GM23338 (cell line): ENCODE measurements at regions not wholly inside any gene's neighbourhood (a gene's known extent, or its start where the extent isn't known, plus 50 kb on each side); places are given as distances from the start of the nearest gene placed in this dataset.

Experiments
- EZH2 ChIP-seq: fragments of 200-600 bp; sonication (generic); IDR thresholded peaks from one replicate; pipeline ENCODE4 v1.8.0; 2017; ENCODE audit warnings: antibody characterized with exemption, mild to moderate bottlenecking, low read depth; ENCODE audit not compliant: unreplicated experiment
- EZH2phosphoT487 ChIP-seq: fragments of 200-600 bp; sonication (generic); IDR thresholded peaks from one replicate; pipeline ENCODE4 v1.8.1; 2018; ENCODE audit warnings: antibody characterized with exemption; ENCODE audit not compliant: unreplicated experiment
- JUNB ChIP-seq: IDR thresholded peaks from one replicate; pipeline ENCODE4 v1.6.1; 2016; ENCODE audit warnings: antibody characterized with exemption; ENCODE audit not compliant: unreplicated experiment
- POLR2AphosphoS5 ChIP-seq: IDR thresholded peaks from 2 replicates; pipeline ENCODE4 v1.6.1; 2016; ENCODE audit warnings: antibody characterized with exemption, low read depth
- ZNF114 ChIP-seq: fragments of 250-450 bp; sonication (Bioruptor Pico); IDR thresholded peaks from 2 replicates; pipeline ENCODE4 v1.5.0; 2020; ENCODE audit warnings: mild to moderate bottlenecking, moderate library complexity
- TF ChIP-seq, protein P1 (sequence below), 2 experiments: fragments of 200-600 bp in 1 of 2; sonication (generic) in 1 of 2; conservative IDR thresholded peaks; 2 replicates each; pipeline versions ENCODE4 v1.5.1 to v1.6.1; 2016 to 2017; ENCODE audit warnings: antibody characterized with exemption in 2 of 2, low read depth in 2 of 2, mild to moderate bottlenecking in 2 of 2, moderate library complexity in 1 of 2
- TF ChIP-seq, protein P2 (sequence below): IDR thresholded peaks from 2 replicates; pipeline ENCODE4 v1.6.1; 2016; ENCODE audit warnings: antibody characterized with exemption
- TF ChIP-seq, protein P3 (sequence below): IDR thresholded peaks from one replicate; pipeline ENCODE4 v1.6.1; 2018; ENCODE audit warnings: antibody characterized with exemption; ENCODE audit not compliant: unreplicated experiment

DNA sequence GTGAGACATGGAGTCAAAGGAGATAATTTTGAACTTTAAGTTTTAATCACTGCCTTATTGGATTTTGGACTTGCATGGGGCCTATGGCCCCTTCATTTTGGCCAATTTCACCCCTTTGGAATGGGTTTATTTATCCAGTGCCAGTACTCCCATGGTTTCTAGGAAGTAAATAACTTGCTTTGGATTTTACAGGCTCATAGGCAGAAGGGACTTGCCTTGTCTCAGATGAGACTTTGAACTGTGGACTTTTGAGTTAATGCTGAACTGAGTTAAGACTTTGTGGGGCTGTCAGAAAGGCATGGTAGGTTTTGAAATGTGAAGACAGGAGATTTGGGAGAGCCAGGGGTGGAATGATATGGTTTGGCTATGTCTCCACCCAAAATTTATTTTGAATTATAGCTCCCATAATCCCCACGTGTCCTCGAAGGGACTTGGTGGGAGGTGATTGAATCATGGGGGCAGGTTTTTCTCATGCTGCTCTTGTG, 448.1 kb downstream of the NAV3 start:
- no peak for TF ChIP-seq POLR2AphosphoS5
- TF ChIP-seq, protein P1, sequence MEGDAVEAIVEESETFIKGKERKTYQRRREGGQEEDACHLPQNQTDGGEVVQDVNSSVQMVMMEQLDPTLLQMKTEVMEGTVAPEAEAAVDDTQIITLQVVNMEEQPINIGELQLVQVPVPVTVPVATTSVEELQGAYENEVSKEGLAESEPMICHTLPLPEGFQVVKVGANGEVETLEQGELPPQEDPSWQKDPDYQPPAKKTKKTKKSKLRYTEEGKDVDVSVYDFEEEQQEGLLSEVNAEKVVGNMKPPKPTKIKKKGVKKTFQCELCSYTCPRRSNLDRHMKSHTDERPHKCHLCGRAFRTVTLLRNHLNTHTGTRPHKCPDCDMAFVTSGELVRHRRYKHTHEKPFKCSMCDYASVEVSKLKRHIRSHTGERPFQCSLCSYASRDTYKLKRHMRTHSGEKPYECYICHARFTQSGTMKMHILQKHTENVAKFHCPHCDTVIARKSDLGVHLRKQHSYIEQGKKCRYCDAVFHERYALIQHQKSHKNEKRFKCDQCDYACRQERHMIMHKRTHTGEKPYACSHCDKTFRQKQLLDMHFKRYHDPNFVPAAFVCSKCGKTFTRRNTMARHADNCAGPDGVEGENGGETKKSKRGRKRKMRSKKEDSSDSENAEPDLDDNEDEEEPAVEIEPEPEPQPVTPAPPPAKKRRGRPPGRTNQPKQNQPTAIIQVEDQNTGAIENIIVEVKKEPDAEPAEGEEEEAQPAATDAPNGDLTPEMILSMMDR (conservative IDR thresholded peaks at IDR 0.05; ENCODE audit: low read depth in 2 of 2): no peak
- TF ChIP-seq JUNB: no peak
- no peak for TF ChIP-seq EZH2phosphoT487
- no peak for TF ChIP-seq EZH2
- TF ChIP-seq, protein P2, sequence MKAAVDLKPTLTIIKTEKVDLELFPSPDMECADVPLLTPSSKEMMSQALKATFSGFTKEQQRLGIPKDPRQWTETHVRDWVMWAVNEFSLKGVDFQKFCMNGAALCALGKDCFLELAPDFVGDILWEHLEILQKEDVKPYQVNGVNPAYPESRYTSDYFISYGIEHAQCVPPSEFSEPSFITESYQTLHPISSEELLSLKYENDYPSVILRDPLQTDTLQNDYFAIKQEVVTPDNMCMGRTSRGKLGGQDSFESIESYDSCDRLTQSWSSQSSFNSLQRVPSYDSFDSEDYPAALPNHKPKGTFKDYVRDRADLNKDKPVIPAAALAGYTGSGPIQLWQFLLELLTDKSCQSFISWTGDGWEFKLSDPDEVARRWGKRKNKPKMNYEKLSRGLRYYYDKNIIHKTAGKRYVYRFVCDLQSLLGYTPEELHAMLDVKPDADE: no peak
- TF ChIP-seq, protein P3, sequence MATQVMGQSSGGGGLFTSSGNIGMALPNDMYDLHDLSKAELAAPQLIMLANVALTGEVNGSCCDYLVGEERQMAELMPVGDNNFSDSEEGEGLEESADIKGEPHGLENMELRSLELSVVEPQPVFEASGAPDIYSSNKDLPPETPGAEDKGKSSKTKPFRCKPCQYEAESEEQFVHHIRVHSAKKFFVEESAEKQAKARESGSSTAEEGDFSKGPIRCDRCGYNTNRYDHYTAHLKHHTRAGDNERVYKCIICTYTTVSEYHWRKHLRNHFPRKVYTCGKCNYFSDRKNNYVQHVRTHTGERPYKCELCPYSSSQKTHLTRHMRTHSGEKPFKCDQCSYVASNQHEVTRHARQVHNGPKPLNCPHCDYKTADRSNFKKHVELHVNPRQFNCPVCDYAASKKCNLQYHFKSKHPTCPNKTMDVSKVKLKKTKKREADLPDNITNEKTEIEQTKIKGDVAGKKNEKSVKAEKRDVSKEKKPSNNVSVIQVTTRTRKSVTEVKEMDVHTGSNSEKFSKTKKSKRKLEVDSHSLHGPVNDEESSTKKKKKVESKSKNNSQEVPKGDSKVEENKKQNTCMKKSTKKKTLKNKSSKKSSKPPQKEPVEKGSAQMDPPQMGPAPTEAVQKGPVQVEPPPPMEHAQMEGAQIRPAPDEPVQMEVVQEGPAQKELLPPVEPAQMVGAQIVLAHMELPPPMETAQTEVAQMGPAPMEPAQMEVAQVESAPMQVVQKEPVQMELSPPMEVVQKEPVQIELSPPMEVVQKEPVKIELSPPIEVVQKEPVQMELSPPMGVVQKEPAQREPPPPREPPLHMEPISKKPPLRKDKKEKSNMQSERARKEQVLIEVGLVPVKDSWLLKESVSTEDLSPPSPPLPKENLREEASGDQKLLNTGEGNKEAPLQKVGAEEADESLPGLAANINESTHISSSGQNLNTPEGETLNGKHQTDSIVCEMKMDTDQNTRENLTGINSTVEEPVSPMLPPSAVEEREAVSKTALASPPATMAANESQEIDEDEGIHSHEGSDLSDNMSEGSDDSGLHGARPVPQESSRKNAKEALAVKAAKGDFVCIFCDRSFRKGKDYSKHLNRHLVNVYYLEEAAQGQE: no peak
- no peak for TF ChIP-seq ZNF114 (CRISPR knock-in tag)
